Naive thymus-derived CD4-positive, alpha-beta T cell (primary cell): ENCODE measurements at regions not wholly inside any gene's neighbourhood (a gene's known extent, or its start where the extent isn't known, plus 50 kb on each side); places are given as distances from the start of the nearest gene placed in this dataset.

ENCODE experiments used
- ATAC-seq: fragments of 150-1000 bp; cut with Tn5 transposase; 2 replicates; pipeline ENCODE4 v1.10.0; 2021; ENCODE audit warnings: mild to moderate bottlenecking, moderate library complexity
- CTCF ChIA-PET: fragments of 350-600 bp; sonication (Branson Sonifier 250); formaldehyde crosslinking; loops from one replicate; lab custom pipeline; 2021; ENCODE audit warnings: antibody characterized with exemption; lab: Charles Lee
- POLR2A ChIA-PET: fragments of 350-600 bp; sonication (Branson Sonifier 250); formaldehyde crosslinking; loops from one replicate; lab custom pipeline; 2021; ENCODE audit warnings: antibody characterized with exemption, inconsistent platforms; lab: Charles Lee
- DNase-seq, 9 donors: peaks; one replicate each; pipeline versions ENCODE4 v3.0.0 to v3.0.0-alpha.2; 2020 to 2022; ENCODE audit warnings: mixed read lengths in 1 of 9
- H3K27ac ChIP-seq: one replicate; pipeline ENCODE4 v1.7.0; 2013; ENCODE audit warnings: mild to moderate bottlenecking, low read depth, low read length, moderate library complexity
- H3K27me3 ChIP-seq, 2 donors: one replicate each; pipeline ENCODE4 v1.7.0; 2013; ENCODE audit warnings: low read length in 2 of 2, mild to moderate bottlenecking in 2 of 2, moderate library complexity in 2 of 2; ENCODE audit not compliant: control insufficient read depth in 2 of 2, insufficient read depth in 2 of 2
- H3K36me3 ChIP-seq, 3 experiments: 1 replicate in 2 of 3; 2 replicates in 1 of 3; pipeline ENCODE4 v1.7.0; 2013; ENCODE audit warnings: low read length in 3 of 3, mild to moderate bottlenecking in 3 of 3, moderate library complexity in 1 of 3; ENCODE audit not compliant: insufficient read depth in 3 of 3, control insufficient read depth in 2 of 3
- H3K4me1 ChIP-seq, 2 donors: one replicate each; pipeline ENCODE4 v1.7.0; 2013; ENCODE audit warnings: low read length in 2 of 2, mild to moderate bottlenecking in 2 of 2, moderate library complexity in 1 of 2; ENCODE audit not compliant: control insufficient read depth in 2 of 2, insufficient read depth in 2 of 2
- H3K4me3 ChIP-seq: 2 replicates; pipeline ENCODE4 v1.7.0; 2013; ENCODE audit warnings: mild to moderate bottlenecking, low read length
- H3K9me3 ChIP-seq, 3 experiments: 1 replicate in 2 of 3; 2 replicates in 1 of 3; pipeline ENCODE4 v1.7.0; 2013; ENCODE audit warnings: low read length in 3 of 3; ENCODE audit not compliant: control insufficient read depth in 2 of 3
- H3K27ac Mint-ChIP-seq, 9 donors: one replicate each; pipeline ENCODE4 v1.8.0; 2020 to 2022; ENCODE audit warnings: mixed read lengths in 9 of 9, mild to moderate bottlenecking in 8 of 9, moderate library complexity in 5 of 9, inconsistent platforms in 2 of 9
- H3K27me3 Mint-ChIP-seq, 5 donors: one replicate each; pipeline ENCODE4 v1.8.0; 2021 to 2022; ENCODE audit warnings: mixed read lengths in 5 of 5, mild to moderate bottlenecking in 1 of 5
- H3K36me3 Mint-ChIP-seq, 5 donors: one replicate each; pipeline ENCODE4 v1.8.0; 2020 to 2022; ENCODE audit warnings: mixed read lengths in 5 of 5, mild to moderate bottlenecking in 3 of 5, inconsistent platforms in 1 of 5
- H3K4me1 Mint-ChIP-seq, 7 donors: one replicate each; pipeline ENCODE4 v1.8.0; 2020 to 2022; ENCODE audit warnings: mixed read lengths in 7 of 7, mild to moderate bottlenecking in 3 of 7, inconsistent platforms in 1 of 7
- H3K4me3 Mint-ChIP-seq, 10 donors: one replicate each; pipeline ENCODE4 v1.8.0; 2020 to 2022; ENCODE audit warnings: mild to moderate bottlenecking in 10 of 10, mixed read lengths in 10 of 10, moderate library complexity in 6 of 10, inconsistent platforms in 2 of 10
- H3K9me3 Mint-ChIP-seq, 11 donors: one replicate each; pipeline ENCODE4 v1.8.0; 2020 to 2022; ENCODE audit warnings: mixed read lengths in 11 of 11, mild to moderate bottlenecking in 4 of 11, inconsistent platforms in 1 of 11, moderate library complexity in 1 of 11
- intact Hi-C, 2 donors: fragments of 100-400 bp; cut with micrococcal nuclease; formaldehyde crosslinking; loops; one replicate each; pipeline ENCODE4 v1.15.1; 2023

GRCh38 chr14:96143906-96144305 lies 60.7 kb upstream of the BDKRB2 start:
- Histone ChIP-seq H3K4me3 (no peak overlapping the region), H3K27ac (no peak overlapping the region), H3K9me3 (peaks cover 0 to 1% (median 0%) of the 10 kb centered on the region in 3 experiments), H3K36me3 (no peaks in the 10 kb centered on the region), H3K4me1 (no peaks in the 10 kb centered on the region), H3K27me3 (no peaks in the 10 kb centered on the region)
- H3K36me3 Mint-ChIP-seq = peaks cover 0 to 4% (median 0%) of the 10 kb centered on the region in 5 donors
- DNase-seq = no peak
- intact Hi-C loops = no loop called here
- ATAC-seq = no peak
- peaks cover 0 to 7% (median 0%) of the 10 kb centered on the region in 5 donors for H3K27me3 Mint-ChIP-seq
- ChIA-PET POLR2A (no interaction called here), CTCF (no interaction called here)
- no peak overlapping the region for H3K4me3 Mint-ChIP-seq
- H3K9me3 Mint-ChIP-seq = peaks cover 0 to 14% (median 2%) of the 10 kb centered on the region in 11 donors
- H3K4me1 Mint-ChIP-seq = no peaks in the 10 kb centered on the region
- H3K27ac Mint-ChIP-seq = no peak overlapping the region

- Histone ChIP-seq H3K4me3 (no peak overlapping the region), H3K4me1 (no peaks in the 10 kb centered on the region), H3K9me3 (no peaks in the 10 kb centered on the region), H3K27ac (no peak overlapping the region), H3K27me3 (no peaks in the 10 kb centered on the region), H3K36me3 (no peaks in the 10 kb centered on the region)
- DNase-seq = no peak
- Mint-ChIP-seq H3K4me1 (no peaks in the 10 kb centered on the region), H3K27ac (no peak overlapping the region), H3K4me3 (no peak overlapping the region), H3K36me3 (peaks cover 0 to 4% (median 0%) of the 10 kb centered on the region in 5 donors), H3K9me3 (peaks cover 0 to 14% (median 2%) of the 10 kb centered on the region in 11 donors), H3K27me3 (peaks cover 0 to 7% (median 0%) of the 10 kb centered on the region in 5 donors)
- CTCF ChIA-PET = no interaction called here
- POLR2A ChIA-PET = interaction anchor here (0.8 kb wide), 1 partner anchor 18 kb away, joined by 4 read pairs; no protein-coding TSS in a partner anchor
- ATAC-seq = no peak
- intact Hi-C loops = no loop called here
These were observed 59.3 kb upstream of the BDKRB2 start for GRCh38 chr14:96145116-96145864.

- peaks cover 0 to 14% (median 3%) of the 10 kb centered on the region in 11 donors for H3K9me3 Mint-ChIP-seq
- Histone ChIP-seq H3K27ac (no peak overlapping the region), H3K4me3 (no peak overlapping the region), H3K36me3 (no peaks in the 10 kb centered on the region), H3K9me3 (no peaks in the 10 kb centered on the region), H3K27me3 (no peaks in the 10 kb centered on the region), H3K4me1 (no peaks in the 10 kb centered on the region)
- no peak overlapping the region for H3K4me3 Mint-ChIP-seq
- ChIA-PET POLR2A (no interaction called here), CTCF (interaction anchor here (1.3 kb wide), 1 partner anchor 45 kb away, joined by 4 read pairs; no protein-coding TSS in a partner anchor)
- H3K36me3 Mint-ChIP-seq = peaks cover 0 to 4% (median 0%) of the 10 kb centered on the region in 5 donors
- H3K27ac Mint-ChIP-seq = no peak overlapping the region
- intact Hi-C loops = no loop called here
- ATAC-seq (no peak), DNase-seq (no peak)
- no peaks in the 10 kb centered on the region for H3K4me1 Mint-ChIP-seq
- peaks cover 0 to 7% (median 0%) of the 10 kb centered on the region in 5 donors for H3K27me3 Mint-ChIP-seq
These were observed 58.4 kb upstream of the BDKRB2 start for GRCh38 chr14:96146131-96146771.

GRCh38 chr14:96148631-96149030 lies 56.0 kb upstream of the BDKRB2 start:
- Histone ChIP-seq H3K4me1 (no peaks in the 10 kb centered on the region), H3K9me3 (no peaks in the 10 kb centered on the region), H3K27me3 (no peaks in the 10 kb centered on the region), H3K36me3 (no peaks in the 10 kb centered on the region), H3K27ac (no peak overlapping the region), H3K4me3 (no peak overlapping the region)
- peaks cover 0 to 12% (median 3%) of the 10 kb centered on the region in 11 donors for H3K9me3 Mint-ChIP-seq
- peaks cover 0 to 3% (median 0%) of the 10 kb centered on the region in 5 donors for H3K36me3 Mint-ChIP-seq
- peaks cover 0 to 2% (median 0%) of the 10 kb centered on the region in 5 donors for H3K27me3 Mint-ChIP-seq
- no peak overlapping the region for H3K4me3 Mint-ChIP-seq
- no peaks in the 10 kb centered on the region for H3K4me1 Mint-ChIP-seq
- intact Hi-C loops = no loop called here
- H3K27ac Mint-ChIP-seq = peak overlapping the region in 1 of 9 donors; percentile 7
- ATAC-seq = no peak
- ChIA-PET CTCF (interaction anchor here (0.6 kb wide), 1 partner anchor 8 kb away, joined by 3 read pairs; no protein-coding TSS in a partner anchor), POLR2A (no interaction called here)
- DNase-seq = no peak

- Histone ChIP-seq H3K4me3 (no peak overlapping the region), H3K9me3 (no peaks in the 10 kb centered on the region), H3K4me1 (no peaks in the 10 kb centered on the region), H3K27me3 (no peaks in the 10 kb centered on the region), H3K36me3 (no peaks in the 10 kb centered on the region), H3K27ac (no peak overlapping the region)
- Mint-ChIP-seq H3K36me3 (no peaks in the 10 kb centered on the region), H3K9me3 (peaks cover 0 to 10% (median 3%) of the 10 kb centered on the region in 11 donors), H3K27me3 (peaks cover 0 to 2% (median 0%) of the 10 kb centered on the region in 5 donors), H3K4me3 (no peak overlapping the region), H3K4me1 (no peaks in the 10 kb centered on the region), H3K27ac (no peak overlapping the region)
- CTCF ChIA-PET = no interaction called here
- DNase-seq (no peak), ATAC-seq (no peak)
- intact Hi-C loops = no loop called here
- POLR2A ChIA-PET = no interaction called here
These were observed 55.5 kb upstream of the BDKRB2 start for GRCh38 chr14:96149131-96149530.

- Mint-ChIP-seq H3K4me3 (no peak overlapping the region), H3K27ac (no peak overlapping the region)
- POLR2A ChIA-PET = no interaction called here
These were observed 54.4 kb upstream of the BDKRB2 start for GRCh38 chr14:96150214-96150613.

More at GRCh38 chr14:96150214-96150613, 54.4 kb upstream of the BDKRB2 start:
- no peaks in the 10 kb centered on the region for H3K27me3 ChIP-seq
- no peaks in the 10 kb centered on the region for H3K36me3 ChIP-seq
- H3K4me3 ChIP-seq = no peak overlapping the region
- H3K27ac ChIP-seq = no peak overlapping the region
- CTCF ChIA-PET = no interaction called here
- H3K4me1 ChIP-seq = no peaks in the 10 kb centered on the region
- intact Hi-C loops = no loop called here
- Mint-ChIP-seq H3K9me3 (peaks cover 0 to 10% (median 2%) of the 10 kb centered on the region in 11 donors), H3K4me1 (no peaks in the 10 kb centered on the region), H3K27me3 (peaks cover 0 to 2% (median 0%) of the 10 kb centered on the region in 5 donors), H3K36me3 (no peaks in the 10 kb centered on the region)
- DNase-seq (no peak), ATAC-seq (no peak)
- no peaks in the 10 kb centered on the region for H3K9me3 ChIP-seq
